MM.1S (cell line): ENCODE measurements at regions not wholly inside any gene's neighbourhood (a gene's known extent, or its start where the extent isn't known, plus 50 kb on each side); places are given as distances from the start of the nearest gene placed in this dataset.
"Not testable (repeated sequence)": the region's sequence is repeated elsewhere in the genome, so short reads cannot be mapped to it uniquely, and the experiment has no call there.

Experiments
- DNase-seq: peaks from one replicate; pipeline ENCODE4 v3.0.0-alpha.2; 2015
- H2AFZ ChIP-seq: fragments of 300-600 bp; sonication (generic); 2 replicates; pipeline ENCODE4 v1.6.0; 2016; ENCODE audit warnings: antibody characterized with exemption, low read length
- H3F3A ChIP-seq: fragments of 300-600 bp; sonication (generic); 2 replicates; pipeline ENCODE4 v1.6.1; 2016; ENCODE audit warnings: mild to moderate bottlenecking, antibody characterized with exemption, low read length, moderate library complexity, mixed read lengths; ENCODE audit not compliant: insufficient read depth
- H3K27ac ChIP-seq: fragments of 300-600 bp; sonication (generic); 2 replicates; pipeline ENCODE4 v1.5.1; 2016; ENCODE audit warnings: mild to moderate bottlenecking, low read length
- H3K27me3 ChIP-seq: fragments of 300-600 bp; sonication (generic); replicated peaks from 2 replicates; pipeline ENCODE4 v1.6.0; 2016; ENCODE audit warnings: low read length; ENCODE audit not compliant: insufficient read depth
- H3K36me3 ChIP-seq: fragments of 300-600 bp; sonication (generic); replicated peaks from 2 replicates; pipeline ENCODE4 v1.6.1; 2016; ENCODE audit warnings: mild to moderate bottlenecking, low read length, mixed read lengths; ENCODE audit not compliant: insufficient read depth
- H3K4me1 ChIP-seq: fragments of 300-600 bp; sonication (generic); 2 replicates; pipeline ENCODE4 v1.6.1; 2016; ENCODE audit warnings: low read length, mixed read lengths
- H3K4me2 ChIP-seq: fragments of 300-600 bp; sonication (generic); 2 replicates; pipeline ENCODE4 v1.6.0; 2016; ENCODE audit warnings: low read depth, low read length
- H3K4me3 ChIP-seq: fragments of 300-600 bp; sonication (generic); 2 replicates; pipeline ENCODE4 v1.5.1; 2016; ENCODE audit warnings: low read length, mixed read lengths
- H3K79me2 ChIP-seq: fragments of 300-600 bp; sonication (generic); 2 replicates; pipeline ENCODE4 v1.6.1; 2016; ENCODE audit warnings: mixed run types, low read length, mixed read lengths
- H3K9ac ChIP-seq: fragments of 300-600 bp; sonication (generic); 2 replicates; pipeline ENCODE4 v1.6.1; 2016; ENCODE audit warnings: low read length, mixed read lengths
- H3K9me2 ChIP-seq: fragments of 300-600 bp; sonication (generic); replicated peaks from 2 replicates; pipeline ENCODE4 v1.6.1; 2016; ENCODE audit warnings: mild to moderate bottlenecking, low read length, mixed read lengths; ENCODE audit not compliant: insufficient read depth
- H3K9me3 ChIP-seq: fragments of 300-600 bp; sonication (generic); replicated peaks from 2 replicates; pipeline ENCODE4 v1.6.1; 2016; ENCODE audit warnings: mild to moderate bottlenecking, low read length, mixed read lengths; ENCODE audit not compliant: insufficient read depth
- H4K20me1 ChIP-seq: fragments of 300-600 bp; sonication (generic); 2 replicates; pipeline ENCODE4 v1.6.1; 2016; ENCODE audit warnings: mild to moderate bottlenecking, low read length, moderate library complexity, mixed read lengths; ENCODE audit not compliant: insufficient read depth
- CTCF ChIP-seq: fragments of 300-600 bp; sonication (generic); IDR thresholded peaks from 2 replicates; pipeline ENCODE4 v1.5.1; 2016; ENCODE audit warnings: antibody characterized with exemption, low read length, mixed read lengths
- EZH2 ChIP-seq: fragments of 300-600 bp; sonication (generic); optimal IDR thresholded peaks from 2 replicates; pipeline ENCODE3; 2017; ENCODE audit warnings: low read depth, mild to moderate bottlenecking, antibody characterized with exemption, low read length, mixed read lengths
- EZH2phosphoT487 ChIP-seq: fragments of 300-600 bp; sonication (generic); IDR thresholded peaks from 2 replicates; pipeline ENCODE4 v1.6.1; 2018; ENCODE audit warnings: antibody characterized with exemption, low read length

GRCh38 chr4:91684955-91685354, 618.8 kb upstream of the GRID2 start:
- no peak for TF ChIP-seq EZH2
- Histone ChIP-seq H3K9me2 (no peaks in the 10 kb centered on the region), H3K4me1 (no peaks in the 10 kb centered on the region), H3K4me3 (no peak overlapping the region), H3K27ac (no peak overlapping the region), H3K4me2 (no peak overlapping the region), H3K9me3 (no peaks in the 10 kb centered on the region), H3K27me3 (no peaks in the 10 kb centered on the region), H3K36me3 (no peaks in the 10 kb centered on the region), H3K79me2 (no peaks in the 10 kb centered on the region), H2AFZ (no peak overlapping the region), H3K9ac (no peak overlapping the region), H4K20me1 (no peaks in the 10 kb centered on the region), H3F3A (no peaks in the 10 kb centered on the region)
- DNase-seq: no peak

GRCh38 chr4:91688413-91688812, 615.4 kb upstream of the GRID2 start:
- Histone ChIP-seq H3K27me3 (no peaks in the 10 kb centered on the region), H3K36me3 (no peaks in the 10 kb centered on the region), H3K9me3 (no peaks in the 10 kb centered on the region), H3K4me3 (no peak overlapping the region), H2AFZ (no peak overlapping the region), H3K79me2 (no peaks in the 10 kb centered on the region), H3K4me1 (no peaks in the 10 kb centered on the region), H3K4me2 (no peak overlapping the region), H3K9me2 (no peaks in the 10 kb centered on the region), H3K9ac (no peak overlapping the region), H3K27ac (no peak overlapping the region), H4K20me1 (no peaks in the 10 kb centered on the region), H3F3A (no peaks in the 10 kb centered on the region)
- no peak for TF ChIP-seq CTCF
- no peak for TF ChIP-seq EZH2
- TF ChIP-seq EZH2phosphoT487: no peak
- DNase-seq: no peak

DNA sequence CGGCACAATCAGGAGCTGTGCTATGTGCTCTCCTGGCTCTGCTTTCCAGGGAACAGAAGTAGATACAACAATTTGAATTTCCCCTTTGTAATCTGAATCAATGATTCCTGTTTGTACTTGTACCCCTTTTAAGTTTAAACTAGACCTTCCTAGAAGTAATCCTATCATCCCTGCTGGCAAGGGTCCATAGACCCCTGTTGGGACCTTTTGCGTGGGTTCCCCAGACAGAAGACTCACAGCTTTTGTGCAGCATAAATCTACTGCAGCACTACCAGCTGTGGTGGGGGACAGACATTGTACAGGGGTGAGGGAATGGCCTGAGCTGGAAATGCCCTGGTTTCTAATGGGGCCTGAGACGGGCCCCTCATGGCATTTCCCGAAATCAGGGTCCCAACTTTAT, 604.1 kb upstream of the GRID2 start:
- H3K9me2 ChIP-seq, H3K36me3 ChIP-seq, H2AFZ ChIP-seq, H3K9ac ChIP-seq, H3K4me3 ChIP-seq, H3K4me2 ChIP-seq, H3K27me3 ChIP-seq, H4K20me1 ChIP-seq, H3K9me3 ChIP-seq, H3K27ac ChIP-seq, DNase-seq, H3K79me2 ChIP-seq, H3F3A ChIP-seq, H3K4me1 ChIP-seq: not testable (repeated sequence)

GRCh38 chr4:91729851-91730250, 573.9 kb upstream of the GRID2 start:
- Histone ChIP-seq H3K27ac (no peak overlapping the region), H3K4me2 (no peak overlapping the region)
- TF ChIP-seq EZH2phosphoT487: no peak
- TF ChIP-seq EZH2: no peak
- no peak for TF ChIP-seq CTCF

More at GRCh38 chr4:91729851-91730250, 573.9 kb upstream of the GRID2 start:
- no peaks in the 10 kb centered on the region for H4K20me1 ChIP-seq
- no peaks in the 10 kb centered on the region for H3K9me3 ChIP-seq
- no peak overlapping the region for H3K9ac ChIP-seq
- no peak for DNase-seq
- H2AFZ ChIP-seq: no peak overlapping the region
- H3K27me3 ChIP-seq: no peaks in the 10 kb centered on the region
- H3K36me3 ChIP-seq: no peaks in the 10 kb centered on the region
- H3K79me2 ChIP-seq: no peaks in the 10 kb centered on the region
- no peak overlapping the region for H3K4me3 ChIP-seq
- H3K9me2 ChIP-seq: no peaks in the 10 kb centered on the region
- H3K4me1 ChIP-seq: no peaks in the 10 kb centered on the region
- no peaks in the 10 kb centered on the region for H3F3A ChIP-seq
